ENCODE measurements at regions not wholly inside any gene's neighbourhood (a gene's known extent, or its start where the extent isn't known, plus 50 kb on each side); places are given as distances from the start of the nearest gene placed in this dataset.
"Not testable (repeated sequence)": the region's sequence is repeated elsewhere in the genome, so short reads cannot be mapped to it uniquely, and the experiment has no call there.

DNA sequence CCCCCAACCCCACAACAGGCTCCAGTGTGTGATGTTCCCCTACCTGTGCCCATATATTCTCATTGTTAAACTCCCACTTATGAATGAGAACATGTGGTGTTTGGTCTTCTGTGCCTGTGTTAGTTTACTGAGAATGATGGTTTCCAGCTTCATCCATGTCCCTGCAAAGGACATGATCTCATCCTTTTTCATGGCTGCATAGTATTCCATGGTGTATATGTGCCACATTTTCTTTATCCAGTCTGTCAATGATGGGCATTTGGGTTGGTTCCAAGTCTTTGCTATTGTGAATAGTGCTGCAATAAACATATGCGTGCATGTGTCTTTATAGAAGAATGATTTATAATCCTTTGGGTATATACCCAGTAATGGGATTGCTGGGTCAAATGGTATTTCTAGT, 233.0 kb downstream of the FZD1 start:
- H3K27ac ChIP-seq (ENCODE audit: extremely low read depth, low read depth, low read length); H3K36me3 ChIP-seq (ENCODE audit: control insufficient read depth in 2 of 2, insufficient read depth in 1 of 2, low read length in 2 of 2); CTCF ChIA-PET; H3K4me3 ChIP-seq (ENCODE audit: low read depth, low read length); POLR2A ChIA-PET; H3K9me3 ChIP-seq (ENCODE audit: control insufficient read depth, insufficient read depth, low read depth, low read length); H3K4me1 ChIP-seq (ENCODE audit: control insufficient read depth, insufficient read depth, low read length): not testable (repeated sequence)
- TF ChIP-seq, protein P1, sequence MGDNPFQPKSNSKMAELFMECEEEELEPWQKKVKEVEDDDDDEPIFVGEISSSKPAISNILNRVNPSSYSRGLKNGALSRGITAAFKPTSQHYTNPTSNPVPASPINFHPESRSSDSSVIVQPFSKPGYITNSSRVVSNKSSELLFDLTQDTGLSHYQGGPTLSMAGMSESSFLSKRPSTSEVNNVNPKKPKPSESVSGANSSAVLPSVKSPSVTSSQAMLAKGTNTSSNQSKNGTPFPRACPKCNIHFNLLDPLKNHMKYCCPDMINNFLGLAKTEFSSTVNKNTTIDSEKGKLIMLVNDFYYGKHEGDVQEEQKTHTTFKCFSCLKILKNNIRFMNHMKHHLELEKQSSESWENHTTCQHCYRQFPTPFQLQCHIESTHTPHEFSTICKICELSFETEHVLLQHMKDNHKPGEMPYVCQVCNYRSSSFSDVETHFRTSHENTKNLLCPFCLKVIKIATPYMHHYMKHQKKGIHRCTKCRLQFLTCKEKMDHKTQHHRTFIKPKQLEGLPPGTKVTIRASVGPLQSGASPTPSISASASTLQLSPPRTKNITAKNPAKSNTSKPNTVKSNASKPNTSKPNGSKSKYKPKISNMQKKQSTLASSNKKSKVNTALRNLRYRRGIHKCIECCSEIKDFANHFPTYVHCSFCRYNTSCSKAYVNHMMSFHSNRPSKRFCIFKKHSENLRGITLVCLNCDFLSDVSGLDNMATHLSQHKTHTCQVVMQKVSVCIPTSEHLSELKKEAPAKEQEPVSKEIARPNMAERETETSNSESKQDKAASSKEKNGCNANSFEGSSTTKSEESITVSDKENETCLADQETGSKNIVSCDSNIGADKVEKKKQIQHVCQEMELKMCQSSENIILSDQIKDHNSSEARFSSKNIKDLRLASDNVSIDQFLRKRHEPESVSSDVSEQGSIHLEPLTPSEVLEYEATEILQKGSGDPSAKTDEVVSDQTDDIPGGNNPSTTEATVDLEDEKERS (tag by site-specific recombination; IDR thresholded peaks at IDR 0.05), result 0 out of 2 replicates have a peak, but pooled peaks have one; percentile 17
- TF ChIP-seq ZNF146 (tag by site-specific recombination; IDR thresholded peaks at IDR 0.05), result peak; percentile 63

DNA sequence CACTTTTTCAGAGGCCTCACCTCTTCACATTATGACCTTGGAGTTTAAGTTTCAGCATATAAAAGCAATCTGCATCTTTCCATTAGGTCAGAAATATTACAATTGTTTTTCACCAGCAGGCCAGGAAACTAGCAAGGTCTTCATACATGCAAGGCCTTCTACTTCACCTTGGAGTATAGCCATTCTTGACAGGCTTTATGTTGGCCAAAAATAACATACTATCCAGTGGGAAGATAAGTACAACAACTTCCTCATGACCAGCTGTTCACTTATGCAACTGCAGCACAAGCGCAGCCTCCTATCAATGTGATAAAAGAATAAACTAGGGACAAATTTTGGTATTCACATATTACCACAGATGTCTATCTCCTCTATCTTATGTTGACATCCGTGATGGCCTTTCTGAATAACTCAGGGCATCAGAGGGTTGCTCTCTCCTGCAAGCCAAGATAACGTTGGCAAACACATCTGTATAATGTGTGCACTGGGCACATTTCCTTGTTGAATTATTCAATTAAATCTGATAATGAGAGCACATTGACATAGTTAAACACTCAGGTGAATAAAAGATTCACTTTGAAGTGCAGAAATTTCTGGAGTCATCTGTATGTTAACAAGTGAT, 239.8 kb downstream of the FZD1 start:
- ChIA-PET POLR2A (no interaction called here), CTCF (interaction anchor here (0.7 kb wide), 1 partner anchor 280 kb away, joined by 5 read pairs; no protein-coding TSS in a partner anchor)
- Histone ChIP-seq H3K4me3 (ENCODE audit: low read depth, low read length) (no peak overlapping the region), H3K36me3 (ENCODE audit: control insufficient read depth in 2 of 2, insufficient read depth in 1 of 2, low read length in 2 of 2) (no peaks in the 10 kb centered on the region), H3K27ac (ENCODE audit: extremely low read depth, low read depth, low read length) (no peak overlapping the region), H3K9me3 (ENCODE audit: control insufficient read depth, insufficient read depth, low read depth, low read length) (no peaks in the 10 kb centered on the region), H3K4me1 (ENCODE audit: control insufficient read depth, insufficient read depth, low read length) (no peaks in the 10 kb centered on the region)
- TF ChIP-seq ZNF837 (tag by site-specific recombination; IDR thresholded peaks at IDR 0.05) (no peak), OSR2 (tag by site-specific recombination; IDR thresholded peaks at IDR 0.05) (no peak), ZNF707 (tag by site-specific recombination; IDR thresholded peaks at IDR 0.05) (no peak), PRDM1 (tag by site-specific recombination; IDR thresholded peaks at IDR 0.05) (no peak), ZBTB21 (tag by site-specific recombination; IDR thresholded peaks at IDR 0.05) (no peak)
- TF ChIP-seq, protein P2, sequence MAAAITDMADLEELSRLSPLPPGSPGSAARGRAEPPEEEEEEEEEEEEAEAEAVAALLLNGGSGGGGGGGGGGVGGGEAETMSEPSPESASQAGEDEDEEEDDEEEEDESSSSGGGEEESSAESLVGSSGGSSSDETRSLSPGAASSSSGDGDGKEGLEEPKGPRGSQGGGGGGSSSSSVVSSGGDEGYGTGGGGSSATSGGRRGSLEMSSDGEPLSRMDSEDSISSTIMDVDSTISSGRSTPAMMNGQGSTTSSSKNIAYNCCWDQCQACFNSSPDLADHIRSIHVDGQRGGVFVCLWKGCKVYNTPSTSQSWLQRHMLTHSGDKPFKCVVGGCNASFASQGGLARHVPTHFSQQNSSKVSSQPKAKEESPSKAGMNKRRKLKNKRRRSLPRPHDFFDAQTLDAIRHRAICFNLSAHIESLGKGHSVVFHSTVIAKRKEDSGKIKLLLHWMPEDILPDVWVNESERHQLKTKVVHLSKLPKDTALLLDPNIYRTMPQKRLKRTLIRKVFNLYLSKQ (tag by site-specific recombination; IDR thresholded peaks at IDR 0.05; ENCODE audit: borderline replicate concordance), result no peak
- TF ChIP-seq, protein P3, sequence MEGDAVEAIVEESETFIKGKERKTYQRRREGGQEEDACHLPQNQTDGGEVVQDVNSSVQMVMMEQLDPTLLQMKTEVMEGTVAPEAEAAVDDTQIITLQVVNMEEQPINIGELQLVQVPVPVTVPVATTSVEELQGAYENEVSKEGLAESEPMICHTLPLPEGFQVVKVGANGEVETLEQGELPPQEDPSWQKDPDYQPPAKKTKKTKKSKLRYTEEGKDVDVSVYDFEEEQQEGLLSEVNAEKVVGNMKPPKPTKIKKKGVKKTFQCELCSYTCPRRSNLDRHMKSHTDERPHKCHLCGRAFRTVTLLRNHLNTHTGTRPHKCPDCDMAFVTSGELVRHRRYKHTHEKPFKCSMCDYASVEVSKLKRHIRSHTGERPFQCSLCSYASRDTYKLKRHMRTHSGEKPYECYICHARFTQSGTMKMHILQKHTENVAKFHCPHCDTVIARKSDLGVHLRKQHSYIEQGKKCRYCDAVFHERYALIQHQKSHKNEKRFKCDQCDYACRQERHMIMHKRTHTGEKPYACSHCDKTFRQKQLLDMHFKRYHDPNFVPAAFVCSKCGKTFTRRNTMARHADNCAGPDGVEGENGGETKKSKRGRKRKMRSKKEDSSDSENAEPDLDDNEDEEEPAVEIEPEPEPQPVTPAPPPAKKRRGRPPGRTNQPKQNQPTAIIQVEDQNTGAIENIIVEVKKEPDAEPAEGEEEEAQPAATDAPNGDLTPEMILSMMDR (tag by site-specific recombination; IDR thresholded peaks at IDR 0.05), result no peak
- TF ChIP-seq, protein P4, sequence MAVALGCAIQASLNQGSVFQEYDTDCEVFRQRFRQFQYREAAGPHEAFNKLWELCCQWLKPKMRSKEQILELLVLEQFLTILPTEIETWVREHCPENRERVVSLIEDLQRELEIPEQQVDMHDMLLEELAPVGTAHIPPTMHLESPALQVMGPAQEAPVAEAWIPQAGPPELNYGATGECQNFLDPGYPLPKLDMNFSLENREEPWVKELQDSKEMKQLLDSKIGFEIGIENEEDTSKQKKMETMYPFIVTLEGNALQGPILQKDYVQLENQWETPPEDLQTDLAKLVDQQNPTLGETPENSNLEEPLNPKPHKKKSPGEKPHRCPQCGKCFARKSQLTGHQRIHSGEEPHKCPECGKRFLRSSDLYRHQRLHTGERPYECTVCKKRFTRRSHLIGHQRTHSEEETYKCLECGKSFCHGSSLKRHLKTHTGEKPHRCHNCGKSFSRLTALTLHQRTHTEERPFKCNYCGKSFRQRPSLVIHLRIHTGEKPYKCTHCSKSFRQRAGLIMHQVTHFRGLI (tag by site-specific recombination; IDR thresholded peaks at IDR 0.05), result no peak
- TF ChIP-seq, protein P5, sequence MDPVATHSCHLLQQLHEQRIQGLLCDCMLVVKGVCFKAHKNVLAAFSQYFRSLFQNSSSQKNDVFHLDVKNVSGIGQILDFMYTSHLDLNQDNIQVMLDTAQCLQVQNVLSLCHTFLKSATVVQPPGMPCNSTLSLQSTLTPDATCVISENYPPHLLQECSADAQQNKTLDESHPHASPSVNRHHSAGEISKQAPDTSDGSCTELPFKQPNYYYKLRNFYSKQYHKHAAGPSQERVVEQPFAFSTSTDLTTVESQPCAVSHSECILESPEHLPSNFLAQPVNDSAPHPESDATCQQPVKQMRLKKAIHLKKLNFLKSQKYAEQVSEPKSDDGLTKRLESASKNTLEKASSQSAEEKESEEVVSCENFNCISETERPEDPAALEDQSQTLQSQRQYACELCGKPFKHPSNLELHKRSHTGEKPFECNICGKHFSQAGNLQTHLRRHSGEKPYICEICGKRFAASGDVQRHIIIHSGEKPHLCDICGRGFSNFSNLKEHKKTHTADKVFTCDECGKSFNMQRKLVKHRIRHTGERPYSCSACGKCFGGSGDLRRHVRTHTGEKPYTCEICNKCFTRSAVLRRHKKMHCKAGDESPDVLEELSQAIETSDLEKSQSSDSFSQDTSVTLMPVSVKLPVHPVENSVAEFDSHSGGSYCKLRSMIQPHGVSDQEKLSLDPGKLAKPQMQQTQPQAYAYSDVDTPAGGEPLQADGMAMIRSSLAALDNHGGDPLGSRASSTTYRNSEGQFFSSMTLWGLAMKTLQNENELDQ (tag by site-specific recombination; IDR thresholded peaks at IDR 0.05; ENCODE audit: low read depth), result no peak
- TF ChIP-seq, protein P6, sequence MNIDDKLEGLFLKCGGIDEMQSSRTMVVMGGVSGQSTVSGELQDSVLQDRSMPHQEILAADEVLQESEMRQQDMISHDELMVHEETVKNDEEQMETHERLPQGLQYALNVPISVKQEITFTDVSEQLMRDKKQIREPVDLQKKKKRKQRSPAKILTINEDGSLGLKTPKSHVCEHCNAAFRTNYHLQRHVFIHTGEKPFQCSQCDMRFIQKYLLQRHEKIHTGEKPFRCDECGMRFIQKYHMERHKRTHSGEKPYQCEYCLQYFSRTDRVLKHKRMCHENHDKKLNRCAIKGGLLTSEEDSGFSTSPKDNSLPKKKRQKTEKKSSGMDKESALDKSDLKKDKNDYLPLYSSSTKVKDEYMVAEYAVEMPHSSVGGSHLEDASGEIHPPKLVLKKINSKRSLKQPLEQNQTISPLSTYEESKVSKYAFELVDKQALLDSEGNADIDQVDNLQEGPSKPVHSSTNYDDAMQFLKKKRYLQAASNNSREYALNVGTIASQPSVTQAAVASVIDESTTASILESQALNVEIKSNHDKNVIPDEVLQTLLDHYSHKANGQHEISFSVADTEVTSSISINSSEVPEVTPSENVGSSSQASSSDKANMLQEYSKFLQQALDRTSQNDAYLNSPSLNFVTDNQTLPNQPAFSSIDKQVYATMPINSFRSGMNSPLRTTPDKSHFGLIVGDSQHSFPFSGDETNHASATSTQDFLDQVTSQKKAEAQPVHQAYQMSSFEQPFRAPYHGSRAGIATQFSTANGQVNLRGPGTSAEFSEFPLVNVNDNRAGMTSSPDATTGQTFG (tag by site-specific recombination; IDR thresholded peaks at IDR 0.05; ENCODE audit: borderline replicate concordance), result no peak
- TF ChIP-seq, protein P7, sequence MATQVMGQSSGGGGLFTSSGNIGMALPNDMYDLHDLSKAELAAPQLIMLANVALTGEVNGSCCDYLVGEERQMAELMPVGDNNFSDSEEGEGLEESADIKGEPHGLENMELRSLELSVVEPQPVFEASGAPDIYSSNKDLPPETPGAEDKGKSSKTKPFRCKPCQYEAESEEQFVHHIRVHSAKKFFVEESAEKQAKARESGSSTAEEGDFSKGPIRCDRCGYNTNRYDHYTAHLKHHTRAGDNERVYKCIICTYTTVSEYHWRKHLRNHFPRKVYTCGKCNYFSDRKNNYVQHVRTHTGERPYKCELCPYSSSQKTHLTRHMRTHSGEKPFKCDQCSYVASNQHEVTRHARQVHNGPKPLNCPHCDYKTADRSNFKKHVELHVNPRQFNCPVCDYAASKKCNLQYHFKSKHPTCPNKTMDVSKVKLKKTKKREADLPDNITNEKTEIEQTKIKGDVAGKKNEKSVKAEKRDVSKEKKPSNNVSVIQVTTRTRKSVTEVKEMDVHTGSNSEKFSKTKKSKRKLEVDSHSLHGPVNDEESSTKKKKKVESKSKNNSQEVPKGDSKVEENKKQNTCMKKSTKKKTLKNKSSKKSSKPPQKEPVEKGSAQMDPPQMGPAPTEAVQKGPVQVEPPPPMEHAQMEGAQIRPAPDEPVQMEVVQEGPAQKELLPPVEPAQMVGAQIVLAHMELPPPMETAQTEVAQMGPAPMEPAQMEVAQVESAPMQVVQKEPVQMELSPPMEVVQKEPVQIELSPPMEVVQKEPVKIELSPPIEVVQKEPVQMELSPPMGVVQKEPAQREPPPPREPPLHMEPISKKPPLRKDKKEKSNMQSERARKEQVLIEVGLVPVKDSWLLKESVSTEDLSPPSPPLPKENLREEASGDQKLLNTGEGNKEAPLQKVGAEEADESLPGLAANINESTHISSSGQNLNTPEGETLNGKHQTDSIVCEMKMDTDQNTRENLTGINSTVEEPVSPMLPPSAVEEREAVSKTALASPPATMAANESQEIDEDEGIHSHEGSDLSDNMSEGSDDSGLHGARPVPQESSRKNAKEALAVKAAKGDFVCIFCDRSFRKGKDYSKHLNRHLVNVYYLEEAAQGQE (tag by site-specific recombination; IDR thresholded peaks at IDR 0.05), result no peak
- TF ChIP-seq, protein P8, sequence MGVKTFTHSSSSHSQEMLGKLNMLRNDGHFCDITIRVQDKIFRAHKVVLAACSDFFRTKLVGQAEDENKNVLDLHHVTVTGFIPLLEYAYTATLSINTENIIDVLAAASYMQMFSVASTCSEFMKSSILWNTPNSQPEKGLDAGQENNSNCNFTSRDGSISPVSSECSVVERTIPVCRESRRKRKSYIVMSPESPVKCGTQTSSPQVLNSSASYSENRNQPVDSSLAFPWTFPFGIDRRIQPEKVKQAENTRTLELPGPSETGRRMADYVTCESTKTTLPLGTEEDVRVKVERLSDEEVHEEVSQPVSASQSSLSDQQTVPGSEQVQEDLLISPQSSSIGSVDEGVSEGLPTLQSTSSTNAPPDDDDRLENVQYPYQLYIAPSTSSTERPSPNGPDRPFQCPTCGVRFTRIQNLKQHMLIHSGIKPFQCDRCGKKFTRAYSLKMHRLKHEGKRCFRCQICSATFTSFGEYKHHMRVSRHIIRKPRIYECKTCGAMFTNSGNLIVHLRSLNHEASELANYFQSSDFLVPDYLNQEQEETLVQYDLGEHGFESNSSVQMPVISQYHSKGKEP (tag by site-specific recombination; IDR thresholded peaks at IDR 0.05), result no peak
